ENCODE measurements at regions not wholly inside any gene's neighbourhood (a gene's known extent, or its start where the extent isn't known, plus 50 kb on each side); places are given as distances from the start of the nearest gene placed in this dataset.
A peak's percentile ranks its signal among the peaks of the same experiment; 100 is the strongest.

GRCh38 chr5:104800440-104801048, 1238.0 kb upstream of the NUDT12 start:
- Histone ChIP-seq H3K9ac (ENCODE audit: low read depth in 1 of 2, low read length in 2 of 2) (no peak overlapping the region), H3K36me3 (ENCODE audit: control insufficient read depth in 4 of 4, insufficient read depth in 3 of 4, low read depth in 1 of 4, low read length in 3 of 4) (no peaks in the 10 kb centered on the region), H3K9me3 (ENCODE audit: control insufficient read depth in 4 of 4, low read length in 3 of 4) (no peaks in the 10 kb centered on the region), H3K4me3 (ENCODE audit: low read depth in 1 of 3, low read length in 3 of 3) (no peak overlapping the region), H3K27ac (ENCODE audit: low read depth in 1 of 2, low read length in 2 of 2) (no peak overlapping the region), H3K27me3 (ENCODE audit: control insufficient read depth in 4 of 4, insufficient read depth in 4 of 4, low read length in 3 of 4) (no peaks in the 10 kb centered on the region), H3K4me1 (ENCODE audit: control insufficient read depth in 4 of 4, insufficient read depth in 4 of 4, low read length in 3 of 4) (no peaks in the 10 kb centered on the region)
- 34% methylated on average over 4 of the region's 4 CpGs for WGBS
- no peak for DNase-seq (ENCODE audit: low spot score)
- TF ChIP-seq HNF4G (IDR thresholded peaks at IDR 0.05) = no peak
- no peak for TF ChIP-seq GABPA (IDR thresholded peaks at IDR 0.05 in 1 of 2, conservative IDR thresholded peaks at IDR 0.05 in 1 of 2)
- TF ChIP-seq EGR1 (IDR thresholded peaks at IDR 0.05; ENCODE audit: low read depth in 2 of 2) = no peak
- TF ChIP-seq CTCF (IDR thresholded peaks at IDR 0.05; ENCODE audit: low read depth, low read length, missing input control) = peak; percentile 19
- TF ChIP-seq RAD21 (IDR thresholded peaks at IDR 0.05) = peak; percentile 33 to 34

DNA sequence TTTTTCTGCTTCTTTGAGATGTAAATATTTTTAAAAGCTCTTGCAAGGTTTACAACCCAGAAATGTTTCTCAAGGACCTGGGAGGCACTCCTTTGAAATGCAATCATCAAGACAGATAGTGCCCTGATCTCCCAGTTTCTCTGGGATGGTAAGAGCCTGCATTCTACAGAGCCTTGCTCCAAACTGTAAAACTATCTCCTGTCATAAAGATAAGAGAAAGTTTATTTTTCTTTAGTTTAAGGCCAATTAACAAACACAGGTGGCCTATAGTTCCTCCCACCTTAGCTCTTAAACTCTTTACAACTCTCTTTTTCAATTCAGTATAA, 1231.1 kb upstream of the NUDT12 start:
- Histone ChIP-seq H3K4me3 (ENCODE audit: low read depth in 1 of 3, low read length in 3 of 3) (no peak overlapping the region), H3K9ac (ENCODE audit: low read depth in 1 of 2, low read length in 2 of 2) (no peak overlapping the region), H3K36me3 (ENCODE audit: control insufficient read depth in 4 of 4, insufficient read depth in 3 of 4, low read depth in 1 of 4, low read length in 3 of 4) (no peaks in the 10 kb centered on the region), H3K27ac (ENCODE audit: low read depth in 1 of 2, low read length in 2 of 2) (no peak overlapping the region), H3K27me3 (ENCODE audit: control insufficient read depth in 4 of 4, insufficient read depth in 4 of 4, low read length in 3 of 4) (no peaks in the 10 kb centered on the region), H3K9me3 (ENCODE audit: control insufficient read depth in 4 of 4, low read length in 3 of 4) (no peaks in the 10 kb centered on the region), H3K4me1 (ENCODE audit: control insufficient read depth in 4 of 4, insufficient read depth in 4 of 4, low read length in 3 of 4) (no peaks in the 10 kb centered on the region)
- no peak for DNase-seq (ENCODE audit: low spot score)
- TF ChIP-seq RXRA (IDR thresholded peaks at IDR 0.05) = no peak
- no peak for TF ChIP-seq FOXA2 (IDR thresholded peaks at IDR 0.05)
- TF ChIP-seq, protein P1, sequence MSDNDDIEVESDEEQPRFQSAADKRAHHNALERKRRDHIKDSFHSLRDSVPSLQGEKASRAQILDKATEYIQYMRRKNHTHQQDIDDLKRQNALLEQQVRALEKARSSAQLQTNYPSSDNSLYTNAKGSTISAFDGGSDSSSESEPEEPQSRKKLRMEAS (IDR thresholded peaks at IDR 0.05) = no peak
- no peak for TF ChIP-seq SP1 (IDR thresholded peaks at IDR 0.05)

DNA sequence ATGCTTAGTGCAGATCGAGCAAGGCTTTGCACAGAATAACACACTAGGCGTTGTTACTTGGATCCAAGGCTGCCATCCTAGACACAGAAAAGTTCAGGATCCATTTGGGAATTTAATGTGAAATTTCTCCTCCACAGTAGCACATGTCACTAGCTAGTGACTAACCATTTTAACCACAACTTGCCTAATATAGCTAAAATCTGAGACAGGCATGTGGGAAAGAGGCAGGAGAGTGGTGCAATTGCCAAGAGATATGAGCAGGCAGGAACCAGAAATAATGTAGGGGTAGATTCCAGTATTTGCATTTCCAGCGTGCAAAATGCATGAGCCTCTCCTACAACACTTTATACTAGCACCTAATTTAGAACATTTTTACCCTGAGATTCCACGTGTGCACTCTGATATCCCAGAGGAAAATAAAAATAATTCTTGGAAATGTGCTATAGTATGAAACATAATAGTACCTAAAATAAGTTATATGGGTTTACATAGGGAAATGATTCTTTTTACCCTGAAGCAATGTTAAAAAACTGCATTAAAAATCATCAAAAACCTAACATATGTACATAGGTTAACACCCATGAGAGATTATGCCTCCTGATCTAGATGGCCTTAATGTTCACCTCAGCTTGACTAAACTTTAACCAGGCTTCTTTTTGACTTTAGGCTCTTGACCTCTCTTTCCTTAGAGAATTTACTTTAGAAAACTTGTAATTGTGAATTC, 1230.6 kb upstream of the NUDT12 start:
- 63% methylated on average over 4 of the region's 4 CpGs for WGBS
- Histone ChIP-seq H3K36me3 (ENCODE audit: control insufficient read depth in 4 of 4, insufficient read depth in 3 of 4, low read depth in 1 of 4, low read length in 3 of 4) (no peaks in the 10 kb centered on the region), H3K4me3 (ENCODE audit: low read depth in 1 of 3, low read length in 3 of 3) (no peak overlapping the region), H3K9me3 (ENCODE audit: control insufficient read depth in 4 of 4, low read length in 3 of 4) (no peaks in the 10 kb centered on the region), H3K4me1 (ENCODE audit: control insufficient read depth in 4 of 4, insufficient read depth in 4 of 4, low read length in 3 of 4) (no peaks in the 10 kb centered on the region), H3K27me3 (ENCODE audit: control insufficient read depth in 4 of 4, insufficient read depth in 4 of 4, low read length in 3 of 4) (no peaks in the 10 kb centered on the region), H3K9ac (ENCODE audit: low read depth in 1 of 2, low read length in 2 of 2) (no peak overlapping the region), H3K27ac (ENCODE audit: low read depth in 1 of 2, low read length in 2 of 2) (no peak overlapping the region)
- TF ChIP-seq RXRA (IDR thresholded peaks at IDR 0.05) (no peak), NR2F2 (IDR thresholded peaks at IDR 0.05) (no peak), FOXA1 (IDR thresholded peaks at IDR 0.05) (no peak)
- TF ChIP-seq, protein P2, sequence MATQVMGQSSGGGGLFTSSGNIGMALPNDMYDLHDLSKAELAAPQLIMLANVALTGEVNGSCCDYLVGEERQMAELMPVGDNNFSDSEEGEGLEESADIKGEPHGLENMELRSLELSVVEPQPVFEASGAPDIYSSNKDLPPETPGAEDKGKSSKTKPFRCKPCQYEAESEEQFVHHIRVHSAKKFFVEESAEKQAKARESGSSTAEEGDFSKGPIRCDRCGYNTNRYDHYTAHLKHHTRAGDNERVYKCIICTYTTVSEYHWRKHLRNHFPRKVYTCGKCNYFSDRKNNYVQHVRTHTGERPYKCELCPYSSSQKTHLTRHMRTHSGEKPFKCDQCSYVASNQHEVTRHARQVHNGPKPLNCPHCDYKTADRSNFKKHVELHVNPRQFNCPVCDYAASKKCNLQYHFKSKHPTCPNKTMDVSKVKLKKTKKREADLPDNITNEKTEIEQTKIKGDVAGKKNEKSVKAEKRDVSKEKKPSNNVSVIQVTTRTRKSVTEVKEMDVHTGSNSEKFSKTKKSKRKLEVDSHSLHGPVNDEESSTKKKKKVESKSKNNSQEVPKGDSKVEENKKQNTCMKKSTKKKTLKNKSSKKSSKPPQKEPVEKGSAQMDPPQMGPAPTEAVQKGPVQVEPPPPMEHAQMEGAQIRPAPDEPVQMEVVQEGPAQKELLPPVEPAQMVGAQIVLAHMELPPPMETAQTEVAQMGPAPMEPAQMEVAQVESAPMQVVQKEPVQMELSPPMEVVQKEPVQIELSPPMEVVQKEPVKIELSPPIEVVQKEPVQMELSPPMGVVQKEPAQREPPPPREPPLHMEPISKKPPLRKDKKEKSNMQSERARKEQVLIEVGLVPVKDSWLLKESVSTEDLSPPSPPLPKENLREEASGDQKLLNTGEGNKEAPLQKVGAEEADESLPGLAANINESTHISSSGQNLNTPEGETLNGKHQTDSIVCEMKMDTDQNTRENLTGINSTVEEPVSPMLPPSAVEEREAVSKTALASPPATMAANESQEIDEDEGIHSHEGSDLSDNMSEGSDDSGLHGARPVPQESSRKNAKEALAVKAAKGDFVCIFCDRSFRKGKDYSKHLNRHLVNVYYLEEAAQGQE (IDR thresholded peaks at IDR 0.05) = no peak
- DNase-seq (ENCODE audit: low spot score) = no peak

Measured in liver (tissue), 8 donors.